ENCODE measurements at regions not wholly inside any gene's neighbourhood (a gene's known extent, or its start where the extent isn't known, plus 50 kb on each side); places are given as distances from the start of the nearest gene placed in this dataset.

- H3K9me3 Mint-ChIP-seq: peaks cover 6% of the 10 kb centered on the region
- H3K4me1 ChIP-seq (ENCODE audit: insufficient read depth): no peaks in the 10 kb centered on the region
- H3K27me3 Mint-ChIP-seq (ENCODE audit: insufficient read depth, low read depth, poor library complexity): no peaks in the 10 kb centered on the region
- no peak overlapping the region for H3K4me2 ChIP-seq
- H3K36me3 ChIP-seq (ENCODE audit: insufficient read depth): no peaks in the 10 kb centered on the region
- no peak overlapping the region for H3K4me3 Mint-ChIP-seq
- H3K4me3 ChIP-seq: no peak overlapping the region
- H3K36me3 Mint-ChIP-seq (ENCODE audit: low read depth): peaks cover 6% of the 10 kb centered on the region; the same call in 2 of the 3 replicates
- H3K4me1 Mint-ChIP-seq: peaks cover 2% of the 10 kb centered on the region; the same call in 2 of the 3 replicates
- H4K20me1 ChIP-seq (replicated peaks; ENCODE audit: insufficient read depth): no peaks in the 10 kb centered on the region
- DNase-seq (ENCODE audit: low spot score) (no peak), ATAC-seq (no peak)
- H3K27me3 ChIP-seq (ENCODE audit: insufficient read depth): no peaks in the 10 kb centered on the region
- no peaks in the 10 kb centered on the region; the same call in 1 of the 2 replicates for H3K9me2 ChIP-seq (ENCODE audit: insufficient read depth)
- no peak for TF ChIP-seq ZNF331 (CRISPR knock-in tag; IDR thresholded peaks at IDR 0.05; ENCODE audit: low read depth)
- no peak for TF ChIP-seq JUNB (IDR thresholded peaks at IDR 0.05; ENCODE audit: unreplicated experiment)
- TF ChIP-seq NANOG (IDR thresholded peaks at IDR 0.05; ENCODE audit: borderline replicate concordance): no peak
- TF ChIP-seq ZNF114 (CRISPR knock-in tag; IDR thresholded peaks at IDR 0.05): no peak
- no peak for TF ChIP-seq POLR2AphosphoS5 (IDR thresholded peaks at IDR 0.05; ENCODE audit: low read depth)
- no peak for TF ChIP-seq CREB1 (CRISPR knock-in tag; IDR thresholded peaks at IDR 0.05; ENCODE audit: low read depth)
- TF ChIP-seq, protein P1, sequence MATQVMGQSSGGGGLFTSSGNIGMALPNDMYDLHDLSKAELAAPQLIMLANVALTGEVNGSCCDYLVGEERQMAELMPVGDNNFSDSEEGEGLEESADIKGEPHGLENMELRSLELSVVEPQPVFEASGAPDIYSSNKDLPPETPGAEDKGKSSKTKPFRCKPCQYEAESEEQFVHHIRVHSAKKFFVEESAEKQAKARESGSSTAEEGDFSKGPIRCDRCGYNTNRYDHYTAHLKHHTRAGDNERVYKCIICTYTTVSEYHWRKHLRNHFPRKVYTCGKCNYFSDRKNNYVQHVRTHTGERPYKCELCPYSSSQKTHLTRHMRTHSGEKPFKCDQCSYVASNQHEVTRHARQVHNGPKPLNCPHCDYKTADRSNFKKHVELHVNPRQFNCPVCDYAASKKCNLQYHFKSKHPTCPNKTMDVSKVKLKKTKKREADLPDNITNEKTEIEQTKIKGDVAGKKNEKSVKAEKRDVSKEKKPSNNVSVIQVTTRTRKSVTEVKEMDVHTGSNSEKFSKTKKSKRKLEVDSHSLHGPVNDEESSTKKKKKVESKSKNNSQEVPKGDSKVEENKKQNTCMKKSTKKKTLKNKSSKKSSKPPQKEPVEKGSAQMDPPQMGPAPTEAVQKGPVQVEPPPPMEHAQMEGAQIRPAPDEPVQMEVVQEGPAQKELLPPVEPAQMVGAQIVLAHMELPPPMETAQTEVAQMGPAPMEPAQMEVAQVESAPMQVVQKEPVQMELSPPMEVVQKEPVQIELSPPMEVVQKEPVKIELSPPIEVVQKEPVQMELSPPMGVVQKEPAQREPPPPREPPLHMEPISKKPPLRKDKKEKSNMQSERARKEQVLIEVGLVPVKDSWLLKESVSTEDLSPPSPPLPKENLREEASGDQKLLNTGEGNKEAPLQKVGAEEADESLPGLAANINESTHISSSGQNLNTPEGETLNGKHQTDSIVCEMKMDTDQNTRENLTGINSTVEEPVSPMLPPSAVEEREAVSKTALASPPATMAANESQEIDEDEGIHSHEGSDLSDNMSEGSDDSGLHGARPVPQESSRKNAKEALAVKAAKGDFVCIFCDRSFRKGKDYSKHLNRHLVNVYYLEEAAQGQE (IDR thresholded peaks at IDR 0.05; ENCODE audit: unreplicated experiment): no peak
- TF ChIP-seq EZH2 (IDR thresholded peaks at IDR 0.05; ENCODE audit: low read depth, unreplicated experiment): no peak
- TF ChIP-seq, protein P2, sequence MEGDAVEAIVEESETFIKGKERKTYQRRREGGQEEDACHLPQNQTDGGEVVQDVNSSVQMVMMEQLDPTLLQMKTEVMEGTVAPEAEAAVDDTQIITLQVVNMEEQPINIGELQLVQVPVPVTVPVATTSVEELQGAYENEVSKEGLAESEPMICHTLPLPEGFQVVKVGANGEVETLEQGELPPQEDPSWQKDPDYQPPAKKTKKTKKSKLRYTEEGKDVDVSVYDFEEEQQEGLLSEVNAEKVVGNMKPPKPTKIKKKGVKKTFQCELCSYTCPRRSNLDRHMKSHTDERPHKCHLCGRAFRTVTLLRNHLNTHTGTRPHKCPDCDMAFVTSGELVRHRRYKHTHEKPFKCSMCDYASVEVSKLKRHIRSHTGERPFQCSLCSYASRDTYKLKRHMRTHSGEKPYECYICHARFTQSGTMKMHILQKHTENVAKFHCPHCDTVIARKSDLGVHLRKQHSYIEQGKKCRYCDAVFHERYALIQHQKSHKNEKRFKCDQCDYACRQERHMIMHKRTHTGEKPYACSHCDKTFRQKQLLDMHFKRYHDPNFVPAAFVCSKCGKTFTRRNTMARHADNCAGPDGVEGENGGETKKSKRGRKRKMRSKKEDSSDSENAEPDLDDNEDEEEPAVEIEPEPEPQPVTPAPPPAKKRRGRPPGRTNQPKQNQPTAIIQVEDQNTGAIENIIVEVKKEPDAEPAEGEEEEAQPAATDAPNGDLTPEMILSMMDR (conservative IDR thresholded peaks at IDR 0.05; ENCODE audit: low read depth in 2 of 2): no peak
- no peak for TF ChIP-seq STAT1 (IDR thresholded peaks at IDR 0.05; ENCODE audit: unreplicated experiment)
- no peak for TF ChIP-seq EZH2phosphoT487 (IDR thresholded peaks at IDR 0.05; ENCODE audit: unreplicated experiment)
- no peak for TF ChIP-seq ETS1 (IDR thresholded peaks at IDR 0.05)
- TF ChIP-seq, protein P3, sequence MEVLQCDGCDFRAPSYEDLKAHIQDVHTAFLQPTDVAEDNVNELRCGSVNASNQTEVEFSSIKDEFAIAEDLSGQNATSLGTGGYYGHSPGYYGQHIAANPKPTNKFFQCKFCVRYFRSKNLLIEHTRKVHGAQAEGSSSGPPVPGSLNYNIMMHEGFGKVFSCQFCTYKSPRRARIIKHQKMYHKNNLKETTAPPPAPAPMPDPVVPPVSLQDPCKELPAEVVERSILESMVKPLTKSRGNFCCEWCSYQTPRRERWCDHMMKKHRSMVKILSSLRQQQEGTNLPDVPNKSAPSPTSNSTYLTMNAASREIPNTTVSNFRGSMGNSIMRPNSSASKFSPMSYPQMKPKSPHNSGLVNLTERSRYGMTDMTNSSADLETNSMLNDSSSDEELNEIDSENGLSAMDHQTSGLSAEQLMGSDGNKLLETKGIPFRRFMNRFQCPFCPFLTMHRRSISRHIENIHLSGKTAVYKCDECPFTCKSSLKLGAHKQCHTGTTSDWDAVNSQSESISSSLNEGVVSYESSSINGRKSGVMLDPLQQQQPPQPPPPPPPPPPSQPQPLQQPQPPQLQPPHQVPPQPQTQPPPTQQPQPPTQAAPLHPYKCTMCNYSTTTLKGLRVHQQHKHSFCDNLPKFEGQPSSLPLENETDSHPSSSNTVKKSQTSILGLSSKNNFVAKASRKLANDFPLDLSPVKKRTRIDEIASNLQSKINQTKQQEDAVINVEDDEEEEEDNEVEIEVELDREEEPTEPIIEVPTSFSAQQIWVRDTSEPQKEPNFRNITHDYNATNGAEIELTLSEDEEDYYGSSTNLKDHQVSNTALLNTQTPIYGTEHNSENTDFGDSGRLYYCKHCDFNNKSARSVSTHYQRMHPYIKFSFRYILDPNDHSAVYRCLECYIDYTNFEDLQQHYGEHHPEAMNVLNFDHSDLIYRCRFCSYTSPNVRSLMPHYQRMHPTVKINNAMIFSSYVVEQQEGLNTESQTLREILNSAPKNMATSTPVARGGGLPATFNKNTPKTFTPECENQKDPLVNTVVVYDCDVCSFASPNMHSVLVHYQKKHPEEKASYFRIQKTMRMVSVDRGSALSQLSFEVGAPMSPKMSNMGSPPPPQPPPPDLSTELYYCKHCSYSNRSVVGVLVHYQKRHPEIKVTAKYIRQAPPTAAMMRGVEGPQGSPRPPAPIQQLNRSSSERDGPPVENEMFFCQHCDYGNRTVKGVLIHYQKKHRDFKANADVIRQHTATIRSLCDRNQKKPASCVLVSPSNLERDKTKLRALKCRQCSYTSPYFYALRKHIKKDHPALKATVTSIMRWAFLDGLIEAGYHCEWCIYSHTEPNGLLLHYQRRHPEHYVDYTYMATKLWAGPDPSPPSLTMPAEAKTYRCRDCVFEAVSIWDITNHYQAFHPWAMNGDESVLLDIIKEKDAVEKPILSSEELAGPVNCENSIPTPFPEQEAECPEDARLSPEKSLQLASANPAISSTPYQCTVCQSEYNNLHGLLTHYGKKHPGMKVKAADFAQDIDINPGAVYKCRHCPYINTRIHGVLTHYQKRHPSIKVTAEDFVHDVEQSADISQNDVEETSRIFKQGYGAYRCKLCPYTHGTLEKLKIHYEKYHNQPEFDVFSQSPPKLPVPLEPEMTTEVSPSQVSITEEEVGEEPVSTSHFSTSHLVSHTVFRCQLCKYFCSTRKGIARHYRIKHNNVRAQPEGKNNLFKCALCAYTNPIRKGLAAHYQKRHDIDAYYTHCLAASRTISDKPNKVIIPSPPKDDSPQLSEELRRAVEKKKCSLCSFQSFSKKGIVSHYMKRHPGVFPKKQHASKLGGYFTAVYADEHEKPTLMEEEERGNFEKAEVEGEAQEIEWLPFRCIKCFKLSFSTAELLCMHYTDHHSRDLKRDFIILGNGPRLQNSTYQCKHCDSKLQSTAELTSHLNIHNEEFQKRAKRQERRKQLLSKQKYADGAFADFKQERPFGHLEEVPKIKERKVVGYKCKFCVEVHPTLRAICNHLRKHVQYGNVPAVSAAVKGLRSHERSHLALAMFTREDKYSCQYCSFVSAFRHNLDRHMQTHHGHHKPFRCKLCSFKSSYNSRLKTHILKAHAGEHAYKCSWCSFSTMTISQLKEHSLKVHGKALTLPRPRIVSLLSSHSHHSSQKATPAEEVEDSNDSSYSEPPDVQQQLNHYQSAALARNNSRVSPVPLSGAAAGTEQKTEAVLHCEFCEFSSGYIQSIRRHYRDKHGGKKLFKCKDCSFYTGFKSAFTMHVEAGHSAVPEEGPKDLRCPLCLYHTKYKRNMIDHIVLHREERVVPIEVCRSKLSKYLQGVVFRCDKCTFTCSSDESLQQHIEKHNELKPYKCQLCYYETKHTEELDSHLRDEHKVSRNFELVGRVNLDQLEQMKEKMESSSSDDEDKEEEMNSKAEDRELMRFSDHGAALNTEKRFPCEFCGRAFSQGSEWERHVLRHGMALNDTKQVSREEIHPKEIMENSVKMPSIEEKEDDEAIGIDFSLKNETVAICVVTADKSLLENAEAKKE (CRISPR knock-in tag; IDR thresholded peaks at IDR 0.05): no peak
- no peak overlapping the region for H3K27ac Mint-ChIP-seq
- no peak overlapping the region for H2AFZ ChIP-seq
- H3K79me2 ChIP-seq (replicated peaks; ENCODE audit: insufficient read depth): no peaks in the 10 kb centered on the region
- no peak overlapping the region for H3K27ac ChIP-seq (ENCODE audit: low read depth)
- H3F3A ChIP-seq (replicated peaks; ENCODE audit: low read depth): no peaks in the 10 kb centered on the region
These were observed 1736.9 kb upstream of the CELF4 start for GRCh38 chr18:39302481-39302880.

Measured in GM23338 (cell line).